H1 (cell line): ENCODE measurements at regions not wholly inside any gene's neighbourhood (a gene's known extent, or its start where the extent isn't known, plus 50 kb on each side); places are given as distances from the start of the nearest gene placed in this dataset.

Experiments used
- E2F6 ChIP-seq: IDR thresholded peaks from 2 replicates; pipeline ENCODE4 v1.6.1; 2012; ENCODE audit warnings: inconsistent platforms
- EZH2 ChIP-seq: fragments of 200-600 bp; sonication (generic); IDR thresholded peaks from 2 replicates; pipeline ENCODE4 v1.7.1; 2012; ENCODE audit warnings: low read depth, mild to moderate bottlenecking, moderate library complexity, low read length, inconsistent platforms; ENCODE audit not compliant: severe bottlenecking
- JUN ChIP-seq: IDR thresholded peaks from 2 replicates; pipeline ENCODE4 v1.6.1; 2011; ENCODE audit warnings: low read depth, mild to moderate bottlenecking, improper control_type of control experiment, low read length
- JUND ChIP-seq: IDR thresholded peaks from 2 replicates; pipeline ENCODE4 v1.6.1; 2011; ENCODE audit warnings: mild to moderate bottlenecking, improper control_type of control experiment, low read length
- KDM1A ChIP-seq: fragments of 200-600, 300-600 bp; sonication (generic); IDR thresholded peaks from 2 replicates; pipeline ENCODE4 v1.7.1; 2016; ENCODE audit warnings: mild to moderate bottlenecking, low read length, borderline replicate concordance
- KDM5A ChIP-seq: fragments of 200-600 bp; IDR thresholded peaks from 2 replicates; pipeline ENCODE4 v1.7.1; 2012; ENCODE audit warnings: mild to moderate bottlenecking, low read length, inconsistent platforms, mixed read lengths
- RAD21 ChIP-seq, 2 experiments: IDR thresholded peaks in 1 of 2; conservative IDR thresholded peaks in 1 of 2; 2 replicates each; pipeline ENCODE4 v1.6.1; 2011; ENCODE audit warnings: low read depth in 2 of 2, low read length in 2 of 2, improper control_type of control experiment in 1 of 2, inconsistent platforms in 1 of 2, mild to moderate bottlenecking in 1 of 2, moderate library complexity in 1 of 2
- RNF2 ChIP-seq: fragments of 200-900, 300-1000 bp; sonication (generic); IDR thresholded peaks from 2 replicates; pipeline ENCODE4 v1.7.1; 2016; ENCODE audit warnings: borderline replicate concordance, low read depth, mild to moderate bottlenecking, antibody characterized with exemption, low read length; ENCODE audit not compliant: poor library complexity, severe bottlenecking; ENCODE audit errors: missing control alignments
- SIN3A ChIP-seq, 2 experiments: IDR thresholded peaks in 1 of 2; conservative IDR thresholded peaks in 1 of 2; 2 replicates each; pipeline ENCODE4 v1.6.1; 2011 to 2012; ENCODE audit warnings: low read length in 2 of 2, improper control_type of control experiment in 1 of 2, low read depth in 1 of 2, mild to moderate bottlenecking in 1 of 2
- SIRT6 ChIP-seq: IDR thresholded peaks from one replicate; pipeline ENCODE4 v1.7.1; 2012; ENCODE audit warnings: low read length, inconsistent platforms
- SP2 ChIP-seq: IDR thresholded peaks from 2 replicates; pipeline ENCODE4 v1.6.1; 2012; ENCODE audit warnings: mild to moderate bottlenecking, low read length, inconsistent platforms
- TBP ChIP-seq: IDR thresholded peaks from 2 replicates; pipeline ENCODE4 v1.6.1; 2011; ENCODE audit warnings: low read depth, low read length, improper control_type of control experiment
- TEAD4 ChIP-seq: IDR thresholded peaks from 2 replicates; pipeline ENCODE4 v1.6.1; 2012; ENCODE audit warnings: low read depth, low read length, inconsistent platforms, mixed read lengths

DNA sequence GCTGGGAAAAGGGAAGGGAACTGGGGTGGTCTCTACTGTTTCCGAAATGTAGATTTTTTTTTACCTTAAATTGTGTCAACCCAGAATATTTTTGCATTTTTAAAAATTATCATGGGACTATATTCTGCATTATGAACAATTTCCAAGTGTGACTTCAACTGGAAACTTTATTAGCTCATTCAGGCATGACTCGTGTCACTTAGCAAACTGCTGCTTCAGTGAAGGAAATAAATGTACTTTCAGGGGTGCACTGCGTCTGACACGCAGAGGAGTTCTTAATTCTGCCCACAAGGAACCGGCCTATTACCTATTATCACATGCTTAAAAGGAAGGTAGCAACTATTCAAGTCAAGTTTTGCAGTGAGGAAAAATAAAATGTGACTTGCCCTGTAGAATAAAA lies 291.3 kb upstream of the PRDM1 start (continued):
- TF ChIP-seq SIN3A (conservative IDR thresholded peaks at IDR 0.05 in 1 of 2, IDR thresholded peaks at IDR 0.05 in 1 of 2; ENCODE audit: low read depth in 1 of 2, low read length in 2 of 2), result no peak
- TF ChIP-seq TBP, result no peak
- TF ChIP-seq RAD21 (IDR thresholded peaks at IDR 0.05 in 1 of 2, conservative IDR thresholded peaks at IDR 0.05 in 1 of 2; ENCODE audit: low read depth in 2 of 2, low read length in 2 of 2), result no peak
- TF ChIP-seq SP2, result no peak
- no peak for TF ChIP-seq KDM5A
- no peak for TF ChIP-seq SIRT6
- TF ChIP-seq KDM1A, result no peak
- TF ChIP-seq JUND, result no peak
- TF ChIP-seq TEAD4, result no peak
- no peak for TF ChIP-seq E2F6
- no peak for TF ChIP-seq RNF2
- TF ChIP-seq JUN, result no peak
- no peak for TF ChIP-seq EZH2
